Neural progenitor cell (in vitro differentiated cells): ENCODE measurements at regions not wholly inside any gene's neighbourhood (a gene's known extent, or its start where the extent isn't known, plus 50 kb on each side); places are given as distances from the start of the nearest gene placed in this dataset.

Experiments
- DNase-seq: peaks from one replicate; pipeline ENCODE4 v3.0.0-alpha.2; 2016; ENCODE audit warnings: low spot score
- H2AFZ ChIP-seq: fragments of 200-600 bp; sonication (generic); replicated peaks from 2 replicates; pipeline ENCODE4 v1.6.1; 2016; ENCODE audit warnings: antibody characterized with exemption
- H3F3A ChIP-seq: fragments of 200-600 bp; sonication (generic); 2 replicates; pipeline ENCODE4 v1.6.1; 2016; ENCODE audit warnings: antibody characterized with exemption, low read depth
- H3K27ac ChIP-seq: fragments of 200-600 bp; sonication (generic); 2 replicates; pipeline ENCODE4 v1.5.1; 2016; ENCODE audit warnings: mild to moderate bottlenecking
- H3K27me3 ChIP-seq: fragments of 200-600 bp; sonication (generic); 2 replicates; pipeline ENCODE4 v1.6.1; 2016; ENCODE audit warnings: mild to moderate bottlenecking, moderate library complexity
- H3K36me3 ChIP-seq: fragments of 200-600 bp; sonication (generic); 2 replicates; pipeline ENCODE4 v1.5.1; 2016
- H3K4me1 ChIP-seq: fragments of 200-600 bp; sonication (generic); 2 replicates; pipeline ENCODE4 v1.6.1; 2016; ENCODE audit warnings: mixed run types
- H3K4me2 ChIP-seq: fragments of 200-600 bp; sonication (generic); 2 replicates; pipeline ENCODE4 v1.6.1; 2016
- H3K4me3 ChIP-seq: fragments of 200-600 bp; sonication (generic); 2 replicates; pipeline ENCODE4 v1.5.1; 2016
- H3K79me2 ChIP-seq: fragments of 200-600 bp; sonication (generic); 2 replicates; pipeline ENCODE4 v1.6.1; 2016; ENCODE audit warnings: low read depth
- H3K9ac ChIP-seq: fragments of 200-600 bp; sonication (generic); 2 replicates; pipeline ENCODE4 v1.6.1; 2016
- H3K9me3 ChIP-seq: fragments of 200-600 bp; sonication (generic); 2 replicates; pipeline ENCODE4 v1.5.1; 2016; ENCODE audit warnings: low read depth
- H4K20me1 ChIP-seq: fragments of 200-600 bp; sonication (generic); 2 replicates; pipeline ENCODE4 v1.6.1; 2016; ENCODE audit warnings: low read depth
- H3K27ac Mint-ChIP-seq: 3 replicates; pipeline ENCODE4 v1.8.0; 2021; ENCODE audit warnings: mixed read lengths
- H3K27me3 Mint-ChIP-seq: 2 replicates; pipeline ENCODE4 v1.8.0; 2022; ENCODE audit warnings: low read depth, mild to moderate bottlenecking, inconsistent platforms, moderate library complexity, mixed read lengths; ENCODE audit not compliant: insufficient read depth
- H3K36me3 Mint-ChIP-seq: 3 replicates; pipeline ENCODE4 v1.8.0; 2021; ENCODE audit warnings: mixed read lengths
- H3K4me1 Mint-ChIP-seq: 3 replicates; pipeline ENCODE4 v1.8.0; 2021; ENCODE audit warnings: mixed read lengths
- H3K4me3 Mint-ChIP-seq: 3 replicates; pipeline ENCODE4 v1.8.0; 2021; ENCODE audit warnings: mild to moderate bottlenecking, moderate library complexity, mixed read lengths
- H3K9me3 Mint-ChIP-seq: 3 replicates; pipeline ENCODE4 v1.8.0; 2020; ENCODE audit warnings: mixed read lengths
- CTCF ChIP-seq: fragments of 200-600 bp; sonication (generic); IDR thresholded peaks from 2 replicates; pipeline ENCODE4 v1.5.1; 2017; ENCODE audit warnings: antibody characterized with exemption, mild to moderate bottlenecking
- EZH2 ChIP-seq: fragments of 200-600 bp; sonication (generic); IDR thresholded peaks from 2 replicates; pipeline ENCODE4 v1.6.1; 2017; ENCODE audit warnings: antibody characterized with exemption, mild to moderate bottlenecking, moderate library complexity
- EZH2phosphoT487 ChIP-seq: fragments of 200-600 bp; sonication (generic); IDR thresholded peaks from 2 replicates; pipeline ENCODE4 v1.6.1; 2017; ENCODE audit warnings: antibody characterized with exemption

- Mint-ChIP-seq H3K9me3 (peaks cover 23% of the 10 kb centered on the region), H3K4me3 (no peak overlapping the region), H3K27ac (no peak overlapping the region), H3K27me3 (no peaks in the 10 kb centered on the region), H3K36me3 (no peaks in the 10 kb centered on the region), H3K4me1 (no peaks in the 10 kb centered on the region)
- no peaks in the 10 kb centered on the region for H3K4me1 ChIP-seq
- TF ChIP-seq CTCF (no peak), EZH2phosphoT487 (no peak), EZH2 (no peak)
- no peak for DNase-seq
- H4K20me1 ChIP-seq, result no peaks in the 10 kb centered on the region
- no peaks in the 10 kb centered on the region for H3K36me3 ChIP-seq
- H3K4me3 ChIP-seq, result no peak overlapping the region
- no peaks in the 10 kb centered on the region for H3K9me3 ChIP-seq
- H3K27ac ChIP-seq, result no peak overlapping the region
- H3K79me2 ChIP-seq, result no peaks in the 10 kb centered on the region
- H3K9ac ChIP-seq, result no peak overlapping the region
- no peaks in the 10 kb centered on the region for H3K27me3 ChIP-seq
- no peak overlapping the region for H3K4me2 ChIP-seq
- H3F3A ChIP-seq, result no peaks in the 10 kb centered on the region
- H2AFZ ChIP-seq, result no peak overlapping the region
Measured at GRCh38 chr1:218938259-218938658, 235.4 kb upstream of the LYPLAL1 start.

GRCh38 chr1:218939095-218939494, 234.6 kb upstream of the LYPLAL1 start:
- H4K20me1 ChIP-seq, result no peaks in the 10 kb centered on the region
- no peaks in the 10 kb centered on the region for H3K79me2 ChIP-seq
- H2AFZ ChIP-seq, result no peak overlapping the region
- no peaks in the 10 kb centered on the region for H3F3A ChIP-seq
- H3K27ac ChIP-seq, result no peak overlapping the region
- Mint-ChIP-seq H3K27me3 (no peaks in the 10 kb centered on the region), H3K4me3 (no peak overlapping the region), H3K9me3 (peaks cover 23% of the 10 kb centered on the region), H3K4me1 (no peaks in the 10 kb centered on the region), H3K27ac (no peak overlapping the region), H3K36me3 (no peaks in the 10 kb centered on the region)
- TF ChIP-seq EZH2phosphoT487 (no peak), EZH2 (no peak), CTCF (no peak)
- no peak overlapping the region for H3K4me3 ChIP-seq
- H3K36me3 ChIP-seq, result no peaks in the 10 kb centered on the region
- DNase-seq, result no peak
- no peaks in the 10 kb centered on the region for H3K27me3 ChIP-seq
- no peak overlapping the region for H3K9ac ChIP-seq
- no peaks in the 10 kb centered on the region for H3K4me1 ChIP-seq
- H3K9me3 ChIP-seq, result no peaks in the 10 kb centered on the region
- no peak overlapping the region for H3K4me2 ChIP-seq

- H3K4me2 ChIP-seq, result no peak overlapping the region
- H3K27ac ChIP-seq, result no peak overlapping the region
- H3F3A ChIP-seq, result no peaks in the 10 kb centered on the region
- H3K27me3 Mint-ChIP-seq, result no peaks in the 10 kb centered on the region
- no peaks in the 10 kb centered on the region for H3K36me3 ChIP-seq
- DNase-seq, result no peak
- no peaks in the 10 kb centered on the region for H3K36me3 Mint-ChIP-seq
- H3K9me3 ChIP-seq, result no peaks in the 10 kb centered on the region
- TF ChIP-seq EZH2phosphoT487 (no peak), EZH2 (no peak), CTCF (no peak)
- H3K4me3 ChIP-seq, result no peak overlapping the region
- no peak overlapping the region for H3K4me3 Mint-ChIP-seq
- no peak overlapping the region for H3K27ac Mint-ChIP-seq
- peaks cover 10% of the 10 kb centered on the region for H3K9me3 Mint-ChIP-seq
- no peaks in the 10 kb centered on the region for H3K27me3 ChIP-seq
- H3K9ac ChIP-seq, result no peak overlapping the region
- no peaks in the 10 kb centered on the region for H3K4me1 ChIP-seq
- H3K79me2 ChIP-seq, result no peaks in the 10 kb centered on the region
- H2AFZ ChIP-seq, result no peak overlapping the region
- H4K20me1 ChIP-seq, result no peaks in the 10 kb centered on the region
- H3K4me1 Mint-ChIP-seq, result no peaks in the 10 kb centered on the region
Measured at GRCh38 chr1:218942431-218942830, 231.2 kb upstream of the LYPLAL1 start.

- Mint-ChIP-seq H3K27me3 (no peaks in the 10 kb centered on the region), H3K4me1 (no peaks in the 10 kb centered on the region), H3K27ac (no peak overlapping the region), H3K9me3 (peaks cover 10% of the 10 kb centered on the region), H3K36me3 (no peaks in the 10 kb centered on the region), H3K4me3 (no peak overlapping the region)
- no peaks in the 10 kb centered on the region for H3K36me3 ChIP-seq
- H3K79me2 ChIP-seq, result no peaks in the 10 kb centered on the region
- H3K4me2 ChIP-seq, result no peak overlapping the region
- no peaks in the 10 kb centered on the region for H3F3A ChIP-seq
- H3K27me3 ChIP-seq, result no peaks in the 10 kb centered on the region
- H2AFZ ChIP-seq, result no peak overlapping the region
- no peak overlapping the region for H3K4me3 ChIP-seq
- no peak overlapping the region for H3K27ac ChIP-seq
- TF ChIP-seq EZH2phosphoT487 (no peak), EZH2 (no peak), CTCF (no peak)
- no peak overlapping the region for H3K9ac ChIP-seq
- no peak for DNase-seq
- no peaks in the 10 kb centered on the region for H3K4me1 ChIP-seq
- no peaks in the 10 kb centered on the region for H4K20me1 ChIP-seq
- H3K9me3 ChIP-seq, result no peaks in the 10 kb centered on the region
Measured at GRCh38 chr1:218943371-218943770, 230.3 kb upstream of the LYPLAL1 start.
